ENCODE measurements at regions not wholly inside any gene's neighbourhood (a gene's known extent, or its start where the extent isn't known, plus 50 kb on each side); places are given as distances from the start of the nearest gene placed in this dataset.

DNA sequence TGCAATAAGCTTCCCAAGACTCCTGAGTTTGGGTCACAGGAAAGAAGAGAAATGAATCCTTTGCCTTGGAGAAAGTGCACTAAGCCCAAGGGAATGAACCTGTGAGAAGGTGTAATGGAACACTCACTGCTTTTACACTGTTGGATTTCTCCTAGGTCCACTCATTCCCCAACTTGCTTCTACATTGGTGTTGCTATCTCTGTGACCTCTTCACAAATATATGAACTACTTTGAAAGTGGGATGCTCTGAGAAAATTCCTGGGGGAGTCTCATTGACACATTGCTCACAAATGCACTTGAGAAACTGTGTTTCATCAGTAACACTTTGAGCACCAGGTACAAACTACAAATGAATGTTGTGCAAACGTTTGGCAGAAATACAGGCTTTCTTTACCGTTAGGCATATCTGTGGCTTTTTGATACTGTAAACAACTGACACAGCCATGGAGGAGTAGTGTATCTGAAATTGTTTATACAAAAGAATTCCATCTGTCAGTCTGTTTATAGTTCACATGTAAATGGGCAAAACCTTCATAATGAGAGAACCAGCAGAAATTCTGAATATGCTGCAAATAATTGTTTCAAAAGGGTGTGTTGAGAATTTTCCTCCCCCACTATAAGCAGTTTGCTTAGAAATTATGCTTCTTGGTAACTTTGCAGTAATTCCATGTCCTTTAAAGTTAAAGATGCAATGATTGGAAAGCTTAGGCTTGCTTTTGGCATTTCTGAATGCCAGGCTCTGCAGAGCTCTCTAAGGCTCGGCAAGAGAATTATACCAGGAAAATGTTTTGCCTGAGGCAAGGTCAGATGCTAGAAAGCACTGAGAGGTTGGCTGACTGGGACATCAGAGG lies 348.5 kb upstream of the DDHD1 start:
- DNase-seq = no peak

DNA sequence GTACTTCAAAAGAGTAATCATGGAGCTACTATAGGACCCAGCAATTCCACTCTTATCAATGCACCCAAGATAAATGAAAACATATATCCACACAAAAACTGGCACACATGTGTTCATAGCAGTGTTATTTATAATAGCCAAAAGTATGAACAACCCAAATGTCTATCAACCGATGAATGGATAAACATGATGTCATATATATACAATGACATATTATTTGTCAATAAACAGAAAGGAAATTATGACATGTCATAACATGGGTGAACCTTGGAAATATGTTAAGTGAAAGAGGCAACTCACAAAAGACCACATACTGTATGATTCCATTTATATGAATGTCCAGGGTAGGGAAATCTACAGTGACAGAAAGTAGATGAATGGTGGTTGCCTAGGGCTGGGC lies 347.1 kb upstream of the DDHD1 start:
- DNase-seq = no peak

DNA sequence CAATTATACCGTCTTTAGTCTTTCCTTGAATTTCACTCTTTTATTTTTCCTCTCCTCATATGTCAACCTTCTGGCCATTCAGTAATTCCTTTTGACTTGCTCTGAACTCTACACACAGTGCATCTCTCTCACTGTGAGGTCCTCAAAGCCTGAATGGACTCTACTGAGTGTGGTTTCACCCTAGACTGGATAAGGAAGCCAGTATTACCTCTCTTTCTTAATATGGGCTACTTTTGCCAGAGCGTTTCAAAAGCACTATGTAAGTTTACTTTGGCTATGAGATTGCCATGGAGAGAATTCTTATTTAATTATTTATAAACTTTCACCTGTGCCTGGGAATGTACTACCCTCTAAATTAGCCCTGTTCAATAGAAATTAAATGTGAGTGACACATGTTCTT lies 343.5 kb upstream of the DDHD1 start:
- no peak for DNase-seq

DNA sequence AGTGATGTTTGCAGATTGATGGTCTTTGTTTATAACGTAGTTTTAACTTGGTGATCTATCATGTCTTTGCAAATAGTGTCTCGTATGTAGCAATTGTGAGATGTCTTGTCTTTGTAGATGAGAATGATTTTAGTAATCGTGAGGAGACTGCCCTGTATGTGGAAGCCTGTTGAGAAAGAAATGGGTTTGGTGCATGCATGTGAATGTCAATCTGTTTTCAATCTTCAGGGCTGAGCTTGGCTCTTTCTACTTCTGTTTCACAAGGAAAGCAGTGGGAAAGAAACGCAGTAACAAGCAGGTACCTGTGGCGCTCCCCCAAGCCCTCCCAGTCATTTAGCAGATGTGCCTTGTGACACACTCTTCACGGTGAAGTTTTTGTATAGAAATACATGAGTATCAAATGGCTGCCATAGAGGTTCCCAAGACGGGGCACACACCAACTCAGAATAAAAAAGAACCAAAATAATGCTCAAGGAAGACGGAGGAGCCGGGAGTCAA lies 342.8 kb upstream of the DDHD1 start:
- DNase-seq = no peak

DNA sequence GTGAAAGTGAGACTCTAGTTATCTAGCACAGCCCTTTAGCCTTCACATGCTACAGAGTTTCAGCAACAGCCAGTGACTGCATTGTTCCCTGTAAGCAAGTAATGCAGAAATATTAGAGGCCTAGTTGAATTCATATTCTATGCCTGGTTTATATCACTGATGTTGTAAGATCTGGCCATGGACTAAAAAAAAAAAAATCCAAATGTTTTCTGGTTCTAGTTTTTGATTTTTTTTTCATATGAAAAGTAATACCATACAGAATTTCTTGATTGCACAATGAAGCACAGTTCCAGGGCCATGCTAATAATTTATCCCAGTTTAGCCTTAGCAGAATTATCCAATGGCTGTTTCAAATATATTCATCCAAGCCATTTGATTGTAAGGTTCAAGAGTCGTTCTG lies 341.5 kb upstream of the DDHD1 start:
- DNase-seq = no peak

- peak; percentile 66 to 71 for DNase-seq
Observed at GRCh38 chr14:53493860-53494259, 340.7 kb upstream of the DDHD1 start.

DNA sequence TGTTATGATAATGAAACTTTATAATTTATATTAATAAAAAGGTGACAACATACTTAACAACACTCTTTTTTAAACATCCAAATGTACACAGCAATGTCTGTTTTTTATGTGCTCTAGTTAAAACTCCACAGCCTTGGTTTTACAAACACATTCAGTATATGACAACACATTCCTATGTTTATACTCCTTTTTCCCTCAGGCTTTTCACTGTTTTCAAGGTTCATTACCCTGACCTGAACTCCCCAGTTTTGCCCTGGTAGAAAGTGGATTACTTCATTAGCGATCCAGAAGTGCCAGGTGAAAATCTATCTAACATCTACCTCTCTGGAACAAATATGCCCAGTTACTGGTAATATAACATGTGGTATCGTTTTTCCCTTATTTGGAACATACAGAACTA lies 340.2 kb upstream of the DDHD1 start:
- no peak for DNase-seq

GRCh38 chr14:53491884-53492277 lies 338.8 kb upstream of the DDHD1 start:
- no peak for DNase-seq

- no peak for DNase-seq
Observed at GRCh38 chr14:53491256-53491883, 338.2 kb upstream of the DDHD1 start.

- DNase-seq = no peak
Observed at GRCh38 chr14:53478174-53478573, 325.1 kb upstream of the DDHD1 start.

- no peak for DNase-seq
Observed at GRCh38 chr14:53473480-53473879, 320.4 kb upstream of the DDHD1 start.

- no peak for DNase-seq
Observed at GRCh38 chr14:53472306-53472705, 319.2 kb upstream of the DDHD1 start.

GRCh38 chr14:53470351-53471043 lies 317.4 kb upstream of the DDHD1 start:
- DNase-seq = no peak

GRCh38 chr14:53468876-53469275 lies 315.8 kb upstream of the DDHD1 start:
- no peak for DNase-seq

GRCh38 chr14:53464376-53464775 lies 311.3 kb upstream of the DDHD1 start:
- DNase-seq = no peak

DNA sequence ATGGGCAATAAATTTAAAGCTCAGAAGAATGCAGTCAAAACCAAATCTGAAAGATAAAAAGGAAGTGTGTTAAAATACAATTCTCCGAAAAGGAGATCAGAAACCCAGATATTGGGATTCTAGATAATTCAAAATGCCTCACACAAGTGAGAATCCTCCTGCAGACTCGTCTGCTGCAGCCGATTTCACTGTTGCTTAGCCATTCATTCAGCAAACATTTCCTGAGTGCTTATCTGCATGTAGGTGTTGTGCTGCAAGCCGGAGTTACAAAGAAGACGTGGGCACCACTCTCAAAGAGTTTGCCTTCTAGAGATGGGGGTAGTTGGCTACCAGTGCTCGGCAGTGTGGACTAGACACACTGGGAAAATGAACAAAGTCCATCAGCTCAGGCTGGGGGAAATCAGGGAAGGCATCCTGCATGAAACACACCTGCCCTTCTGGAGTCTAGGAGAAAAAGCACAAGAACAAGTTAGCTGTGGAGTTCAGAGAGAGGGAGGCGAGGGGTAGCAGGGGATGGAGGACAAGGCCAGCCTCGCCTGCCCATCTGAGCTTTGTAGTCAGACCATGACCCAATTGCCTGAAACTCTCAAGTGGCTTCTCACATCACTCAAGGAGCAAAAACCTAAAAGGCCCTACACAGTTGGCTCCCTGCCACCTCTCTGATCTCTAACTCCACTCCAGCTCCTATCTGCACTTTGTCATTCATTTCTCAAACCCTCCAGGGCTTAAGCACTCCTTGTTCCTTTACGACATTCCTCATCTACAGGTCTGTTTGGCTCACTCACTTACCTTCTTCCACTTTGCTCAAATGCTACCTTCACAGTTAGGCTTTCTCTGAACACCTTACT lies 310.0 kb upstream of the DDHD1 start:
- no peak for DNase-seq

- DNase-seq = no peak
Observed at GRCh38 chr14:53461858-53462257, 308.7 kb upstream of the DDHD1 start.

DNA sequence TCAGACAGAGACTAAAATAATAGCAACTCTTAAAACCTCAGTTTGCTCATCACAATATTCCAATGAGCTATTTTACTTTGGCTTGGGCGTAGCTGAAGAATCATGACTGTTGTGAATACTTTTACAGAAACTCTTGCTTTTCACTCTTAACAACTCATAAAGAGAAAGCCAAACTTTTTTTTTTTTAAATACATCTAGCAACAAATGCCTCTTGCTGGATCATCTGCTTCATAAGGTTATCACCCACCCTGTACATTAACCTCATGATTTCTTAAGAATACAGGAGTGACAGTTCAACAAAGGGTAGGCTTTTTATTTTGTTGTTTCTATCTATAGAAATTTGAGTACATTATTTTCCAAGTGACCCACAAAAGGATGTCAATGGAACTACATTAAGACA lies 307.4 kb upstream of the DDHD1 start:
- no peak for DNase-seq

- no peak for DNase-seq
Observed at GRCh38 chr14:53458368-53458814, 305.3 kb upstream of the DDHD1 start.

DNA sequence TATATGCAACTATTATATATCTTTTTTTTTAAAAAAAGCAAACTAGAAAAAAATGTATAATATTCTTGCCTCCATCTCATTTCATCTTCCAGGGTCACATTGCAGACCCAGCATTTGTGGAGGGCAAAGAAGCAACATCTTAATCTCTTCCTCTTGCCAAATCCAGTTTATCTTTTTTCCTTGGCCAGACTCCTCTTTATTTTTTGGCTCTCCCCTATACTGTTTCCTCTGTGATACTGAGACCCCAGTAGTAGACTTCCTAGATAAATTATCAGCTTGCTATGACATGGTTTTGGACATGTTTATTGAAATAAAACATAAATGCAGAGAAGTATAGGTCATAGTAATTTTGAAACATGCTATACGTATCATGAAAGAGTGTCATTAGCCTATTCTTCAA lies 303.8 kb upstream of the DDHD1 start:
- DNase-seq = no peak

- no peak for DNase-seq
Observed at GRCh38 chr14:53452005-53452673, 299.0 kb upstream of the DDHD1 start.

GRCh38 chr14:53450871-53451270 lies 297.7 kb upstream of the DDHD1 start:
- DNase-seq = no peak
